ENCODE measurements at regions not wholly inside any gene's neighbourhood (a gene's known extent, or its start where the extent isn't known, plus 50 kb on each side); places are given as distances from the start of the nearest gene placed in this dataset.
"Not testable (repeated sequence)": the region's sequence is repeated elsewhere in the genome, so short reads cannot be mapped to it uniquely, and the experiment has no call there.

DNA sequence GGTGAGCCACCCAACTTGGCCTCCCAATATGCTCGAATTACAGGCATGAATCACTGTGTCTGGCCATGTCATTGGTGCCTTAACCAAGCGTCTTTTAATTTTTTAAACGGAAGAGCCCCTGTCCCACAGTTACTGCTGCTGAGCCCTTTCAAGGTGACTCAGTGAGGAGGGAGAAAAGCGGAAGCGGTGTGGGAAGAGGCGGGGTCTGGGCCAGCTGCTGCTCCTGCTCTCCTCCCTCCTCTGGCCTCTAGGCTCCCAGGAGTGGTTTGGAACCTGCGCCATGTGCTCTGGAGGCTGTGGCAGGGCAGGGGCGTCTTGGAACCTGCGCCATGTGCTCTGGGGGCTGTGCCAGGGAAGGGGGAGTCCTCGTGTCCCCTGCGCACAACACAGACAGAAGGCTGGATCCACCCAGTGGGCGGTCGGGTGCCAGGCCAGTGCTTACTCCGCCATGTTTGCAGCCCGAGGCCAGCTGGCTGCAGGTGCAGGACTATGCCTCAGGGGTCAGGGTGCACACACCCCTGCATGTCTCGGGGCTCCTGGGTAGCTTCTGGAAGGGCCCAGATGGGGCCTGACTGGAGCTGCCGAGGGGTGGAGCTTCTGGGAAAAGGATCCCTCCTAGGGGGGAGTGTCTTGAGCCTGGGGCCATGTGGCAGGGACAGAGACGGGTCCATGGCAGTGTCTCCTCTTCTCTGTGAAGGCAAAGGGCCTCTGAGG, 171.8 kb downstream of the ADRA2C start:
- not testable (repeated sequence) for DNase-seq; H3K27me3 ChIP-seq (ENCODE audit: control insufficient read depth in 3 of 3, insufficient read depth in 3 of 3, low read length in 3 of 3); H3K4me3 ChIP-seq (ENCODE audit: low read depth in 1 of 3, low read length in 3 of 3); H3K4me1 ChIP-seq (ENCODE audit: control insufficient read depth in 3 of 3, insufficient read depth in 2 of 3, low read depth in 1 of 3, low read length in 2 of 3); H3K9me3 ChIP-seq (ENCODE audit: control insufficient read depth in 2 of 2, insufficient read depth in 1 of 2, low read depth in 1 of 2, low read length in 1 of 2); H3K27ac ChIP-seq (ENCODE audit: low read depth in 1 of 3, low read length in 2 of 3); H3K36me3 ChIP-seq (ENCODE audit: control insufficient read depth in 3 of 3, insufficient read depth in 2 of 3, low read depth in 1 of 3, low read length in 3 of 3); FAIRE-seq
- WGBS, 3 donors: 61 to 74% (median 63%) methylated on average over 9 to 18 of the region's 18 CpGs

GRCh38 chr4:3938676-3939075, 172.5 kb downstream of the ADRA2C start:
- not testable (repeated sequence) for H3K27me3 ChIP-seq (ENCODE audit: control insufficient read depth in 3 of 3, insufficient read depth in 3 of 3, low read length in 3 of 3); DNase-seq; H3K27ac ChIP-seq (ENCODE audit: low read depth in 1 of 3, low read length in 2 of 3); H3K4me3 ChIP-seq (ENCODE audit: low read depth in 1 of 3, low read length in 3 of 3); FAIRE-seq; H3K36me3 ChIP-seq (ENCODE audit: control insufficient read depth in 3 of 3, insufficient read depth in 2 of 3, low read depth in 1 of 3, low read length in 3 of 3); H3K9me3 ChIP-seq (ENCODE audit: control insufficient read depth in 2 of 2, insufficient read depth in 1 of 2, low read depth in 1 of 2, low read length in 1 of 2); H3K4me1 ChIP-seq (ENCODE audit: control insufficient read depth in 3 of 3, insufficient read depth in 2 of 3, low read depth in 1 of 3, low read length in 2 of 3)
- WGBS, 3 donors: 50 to 79% (median 75%) methylated on average over 8 of the region's 8 CpGs

- not testable (repeated sequence) for FAIRE-seq; H3K27me3 ChIP-seq (ENCODE audit: control insufficient read depth in 3 of 3, insufficient read depth in 3 of 3, low read length in 3 of 3); H3K4me1 ChIP-seq (ENCODE audit: control insufficient read depth in 3 of 3, insufficient read depth in 2 of 3, low read depth in 1 of 3, low read length in 2 of 3); H3K9me3 ChIP-seq (ENCODE audit: control insufficient read depth in 2 of 2, insufficient read depth in 1 of 2, low read depth in 1 of 2, low read length in 1 of 2); H3K4me3 ChIP-seq (ENCODE audit: low read depth in 1 of 3, low read length in 3 of 3); DNase-seq; H3K27ac ChIP-seq (ENCODE audit: low read depth in 1 of 3, low read length in 2 of 3); H3K36me3 ChIP-seq (ENCODE audit: control insufficient read depth in 3 of 3, insufficient read depth in 2 of 3, low read depth in 1 of 3, low read length in 3 of 3)
- WGBS, 3 donors: 48 to 58% (median 54%) methylated on average over 9 of the region's 10 CpGs
Measured at GRCh38 chr4:3939954-3940591, 173.9 kb downstream of the ADRA2C start.

- peak in 1 of 2 donors; percentile 14 for DNase-seq
- H3K36me3 ChIP-seq (ENCODE audit: control insufficient read depth in 3 of 3, insufficient read depth in 2 of 3, low read depth in 1 of 3, low read length in 3 of 3); FAIRE-seq; H3K27ac ChIP-seq (ENCODE audit: low read depth in 1 of 3, low read length in 2 of 3); H3K4me1 ChIP-seq (ENCODE audit: control insufficient read depth in 3 of 3, insufficient read depth in 2 of 3, low read depth in 1 of 3, low read length in 2 of 3); H3K27me3 ChIP-seq (ENCODE audit: control insufficient read depth in 3 of 3, insufficient read depth in 3 of 3, low read length in 3 of 3); H3K9me3 ChIP-seq (ENCODE audit: control insufficient read depth in 2 of 2, insufficient read depth in 1 of 2, low read depth in 1 of 2, low read length in 1 of 2); H3K4me3 ChIP-seq (ENCODE audit: low read depth in 1 of 3, low read length in 3 of 3): not testable (repeated sequence)
- 35 to 52% (median 51%) methylated on average over 17 of the region's 17 CpGs for WGBS, 3 donors
Measured at GRCh38 chr4:3941735-3942522, 175.7 kb downstream of the ADRA2C start.

- not testable (repeated sequence) for H3K4me1 ChIP-seq (ENCODE audit: control insufficient read depth in 3 of 3, insufficient read depth in 2 of 3, low read depth in 1 of 3, low read length in 2 of 3); H3K9me3 ChIP-seq (ENCODE audit: control insufficient read depth in 2 of 2, insufficient read depth in 1 of 2, low read depth in 1 of 2, low read length in 1 of 2); H3K36me3 ChIP-seq (ENCODE audit: control insufficient read depth in 3 of 3, insufficient read depth in 2 of 3, low read depth in 1 of 3, low read length in 3 of 3); H3K4me3 ChIP-seq (ENCODE audit: low read depth in 1 of 3, low read length in 3 of 3); H3K27ac ChIP-seq (ENCODE audit: low read depth in 1 of 3, low read length in 2 of 3); H3K27me3 ChIP-seq (ENCODE audit: control insufficient read depth in 3 of 3, insufficient read depth in 3 of 3, low read length in 3 of 3); FAIRE-seq
- 2 to 9% (median 7%) methylated on average over 10 to 12 of the region's 12 CpGs for WGBS, 3 donors
- DNase-seq: peak; percentile 35 to 37
Measured at GRCh38 chr4:3942569-3942971, 176.4 kb downstream of the ADRA2C start.

GRCh38 chr4:3943051-3943450, 176.9 kb downstream of the ADRA2C start:
- not testable (repeated sequence) for FAIRE-seq; H3K27me3 ChIP-seq (ENCODE audit: control insufficient read depth in 3 of 3, insufficient read depth in 3 of 3, low read length in 3 of 3); H3K4me1 ChIP-seq (ENCODE audit: control insufficient read depth in 3 of 3, insufficient read depth in 2 of 3, low read depth in 1 of 3, low read length in 2 of 3); DNase-seq; H3K4me3 ChIP-seq (ENCODE audit: low read depth in 1 of 3, low read length in 3 of 3); H3K9me3 ChIP-seq (ENCODE audit: control insufficient read depth in 2 of 2, insufficient read depth in 1 of 2, low read depth in 1 of 2, low read length in 1 of 2); H3K27ac ChIP-seq (ENCODE audit: low read depth in 1 of 3, low read length in 2 of 3); H3K36me3 ChIP-seq (ENCODE audit: control insufficient read depth in 3 of 3, insufficient read depth in 2 of 3, low read depth in 1 of 3, low read length in 3 of 3)
- 72 to 81% (median 76%) methylated on average over 6 of the region's 8 CpGs for WGBS, 3 donors

DNA sequence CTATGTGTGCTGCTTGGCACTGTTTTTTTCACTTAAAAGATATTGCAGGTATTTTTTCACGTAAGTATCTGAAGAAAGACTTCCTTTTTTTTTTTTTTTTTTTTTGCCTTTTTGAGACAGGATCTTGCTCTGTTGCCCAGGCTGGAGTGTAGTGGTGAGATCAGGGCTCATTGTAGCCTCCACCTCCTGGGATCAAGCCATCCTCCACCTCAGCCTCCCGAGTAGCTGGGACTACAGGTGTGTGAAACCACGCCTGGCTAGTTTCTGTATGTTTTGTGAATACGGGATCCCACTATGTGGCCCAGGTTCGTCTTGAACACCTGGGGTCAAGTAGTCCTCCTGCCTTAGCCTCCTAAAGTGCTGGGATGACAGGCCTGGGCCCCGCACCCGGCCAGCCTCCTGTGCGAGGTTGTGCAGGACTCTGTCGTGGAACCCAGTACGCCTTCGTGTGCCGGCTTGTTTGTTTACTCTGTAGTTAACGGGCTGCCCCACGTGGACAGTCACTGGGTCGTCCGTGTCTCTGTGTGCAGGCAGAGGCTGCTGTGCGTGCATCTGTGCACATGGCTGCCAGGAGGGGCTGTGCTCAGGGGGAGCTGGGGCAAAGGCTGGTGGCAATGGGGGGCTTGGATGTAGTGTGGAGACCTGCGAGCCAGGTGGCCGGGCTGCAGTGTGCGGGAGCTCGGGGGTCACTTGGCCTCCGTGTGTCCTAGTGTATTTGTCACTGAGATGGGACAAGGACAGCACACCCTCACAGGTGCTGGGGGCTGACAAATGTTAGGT, 179.5 kb downstream of the ADRA2C start:
- WGBS, 3 donors: 87 to 93% (median 92%) methylated on average over 22 of the region's 22 CpGs

DNA sequence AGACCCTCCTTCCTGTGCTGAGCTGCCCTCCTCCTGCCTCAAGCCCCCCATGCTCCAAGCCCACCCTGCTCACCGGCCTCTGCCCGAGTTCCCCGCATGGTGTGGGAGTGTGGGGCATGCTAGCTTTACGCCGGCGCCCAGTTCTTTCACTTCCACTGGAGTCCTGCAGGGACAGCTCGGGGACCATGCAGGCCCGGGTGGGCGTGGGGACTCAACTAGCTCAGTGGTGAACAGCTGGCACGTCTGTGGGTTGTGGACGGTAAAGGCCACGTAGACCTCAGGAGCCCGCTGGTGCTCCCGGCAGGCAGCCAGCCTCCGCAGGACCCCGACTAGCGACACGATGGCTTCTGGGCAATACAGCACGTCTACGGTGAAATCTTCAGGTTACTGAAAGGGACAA, 180.4 kb downstream of the ADRA2C start:
- not testable (repeated sequence) for H3K27ac ChIP-seq (ENCODE audit: low read depth in 1 of 3, low read length in 2 of 3); H3K36me3 ChIP-seq (ENCODE audit: control insufficient read depth in 3 of 3, insufficient read depth in 2 of 3, low read depth in 1 of 3, low read length in 3 of 3); H3K9me3 ChIP-seq (ENCODE audit: control insufficient read depth in 2 of 2, insufficient read depth in 1 of 2, low read depth in 1 of 2, low read length in 1 of 2); H3K4me1 ChIP-seq (ENCODE audit: control insufficient read depth in 3 of 3, insufficient read depth in 2 of 3, low read depth in 1 of 3, low read length in 2 of 3); DNase-seq; H3K4me3 ChIP-seq (ENCODE audit: low read depth in 1 of 3, low read length in 3 of 3); FAIRE-seq; H3K27me3 ChIP-seq (ENCODE audit: control insufficient read depth in 3 of 3, insufficient read depth in 3 of 3, low read length in 3 of 3)
- WGBS, 3 donors: 93 to 95% (median 94%) methylated on average over 20 of the region's 20 CpGs

More for the DNA sequence above, 179.5 kb downstream of the ADRA2C start:
- no peaks in the 10 kb centered on the region for H3K27me3 ChIP-seq (ENCODE audit: control insufficient read depth in 3 of 3, insufficient read depth in 3 of 3, low read length in 3 of 3)
- FAIRE-seq: no peak
- H3K4me3 ChIP-seq (ENCODE audit: low read depth in 1 of 3, low read length in 3 of 3): no peak overlapping the region
- H3K4me1 ChIP-seq (ENCODE audit: control insufficient read depth in 3 of 3, insufficient read depth in 2 of 3, low read depth in 1 of 3, low read length in 2 of 3): no peaks in the 10 kb centered on the region
- no peak overlapping the region for H3K27ac ChIP-seq (ENCODE audit: low read depth in 1 of 3, low read length in 2 of 3)
- no peak for DNase-seq
- no peaks in the 10 kb centered on the region for H3K9me3 ChIP-seq (ENCODE audit: control insufficient read depth in 2 of 2, insufficient read depth in 1 of 2, low read depth in 1 of 2, low read length in 1 of 2)
- H3K36me3 ChIP-seq (ENCODE audit: control insufficient read depth in 3 of 3, insufficient read depth in 2 of 3, low read depth in 1 of 3, low read length in 3 of 3): peaks cover 0 to 4% (median 0%) of the 10 kb centered on the region in 3 donors
